ENCODE measurements at regions not wholly inside any gene's neighbourhood (a gene's known extent, or its start where the extent isn't known, plus 50 kb on each side); places are given as distances from the start of the nearest gene placed in this dataset.
"Not testable (repeated sequence)": the region's sequence is repeated elsewhere in the genome, so short reads cannot be mapped to it uniquely, and the experiment has no call there.

GRCh38 chr4:45062935-45063545 lies 336.7 kb upstream of the GNPDA2 start:
- DNase-seq: no peak

- DNase-seq: no peak
Observed at GRCh38 chr4:45043911-45044310, 317.6 kb upstream of the GNPDA2 start.

- DNase-seq: no peak
Observed at GRCh38 chr4:45036677-45037076, 310.3 kb upstream of the GNPDA2 start.

GRCh38 chr4:45033676-45034419 lies 307.5 kb upstream of the GNPDA2 start:
- no peak for DNase-seq

DNA sequence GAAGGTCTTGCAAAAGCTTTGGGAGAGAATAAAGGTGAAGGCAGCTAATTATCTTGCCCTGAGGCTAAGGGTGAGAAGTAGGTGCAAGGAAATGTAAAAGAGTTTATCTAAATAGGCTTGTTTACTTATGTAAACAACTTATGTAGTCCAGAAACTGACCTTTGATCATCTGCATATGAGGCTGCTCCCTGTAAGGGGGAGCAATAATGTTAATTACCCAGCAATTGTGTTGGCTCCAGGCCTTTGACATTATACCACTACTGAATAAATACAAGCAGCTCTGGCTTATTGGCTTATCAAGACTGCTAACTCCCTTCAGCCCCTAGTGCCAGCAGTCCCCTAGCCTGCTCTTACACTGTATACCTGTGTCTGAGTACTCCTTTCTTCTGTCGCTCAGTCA lies 303.7 kb upstream of the GNPDA2 start:
- no peak for DNase-seq

GRCh38 chr4:45007508-45007907 lies 281.2 kb upstream of the GNPDA2 start:
- no peak for DNase-seq

- no peak for DNase-seq
Observed at GRCh38 chr4:45006078-45006477, 279.7 kb upstream of the GNPDA2 start.

- no peak for DNase-seq
Observed at GRCh38 chr4:45004847-45005565, 278.6 kb upstream of the GNPDA2 start.

- no peak for DNase-seq
Observed at GRCh38 chr4:45004326-45004725, 278.0 kb upstream of the GNPDA2 start.

- no peak for DNase-seq
Observed at GRCh38 chr4:44996276-44996845, 270.0 kb upstream of the GNPDA2 start.

DNA sequence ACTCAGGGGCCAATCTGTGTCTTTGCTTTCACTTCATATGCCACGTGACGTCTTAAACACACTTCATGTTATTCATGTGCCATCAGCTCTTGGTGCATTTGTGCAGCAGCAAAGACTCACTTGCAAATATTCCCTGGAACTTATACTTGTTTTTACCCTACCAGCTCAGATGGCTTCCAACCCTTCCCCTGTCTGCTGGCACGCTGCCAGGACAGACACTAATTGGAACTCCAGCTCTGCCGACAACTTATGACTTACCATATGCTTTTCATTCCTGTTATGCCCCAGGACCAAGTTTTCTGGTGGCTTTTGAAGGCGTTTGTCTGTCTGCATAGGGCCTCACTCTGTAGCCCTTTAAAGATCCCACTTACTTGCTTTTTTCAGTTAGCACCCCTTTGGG lies 261.7 kb upstream of the GNPDA2 start:
- no peak for DNase-seq

GRCh38 chr4:44985938-44986337 lies 259.6 kb upstream of the GNPDA2 start:
- no peak for DNase-seq

- DNase-seq: no peak
Observed at GRCh38 chr4:44985152-44985551, 258.8 kb upstream of the GNPDA2 start.

- DNase-seq: no peak
Observed at GRCh38 chr4:44984083-44984482, 257.7 kb upstream of the GNPDA2 start.

- no peak for DNase-seq
Observed at GRCh38 chr4:44983083-44983482, 256.7 kb upstream of the GNPDA2 start.

DNA sequence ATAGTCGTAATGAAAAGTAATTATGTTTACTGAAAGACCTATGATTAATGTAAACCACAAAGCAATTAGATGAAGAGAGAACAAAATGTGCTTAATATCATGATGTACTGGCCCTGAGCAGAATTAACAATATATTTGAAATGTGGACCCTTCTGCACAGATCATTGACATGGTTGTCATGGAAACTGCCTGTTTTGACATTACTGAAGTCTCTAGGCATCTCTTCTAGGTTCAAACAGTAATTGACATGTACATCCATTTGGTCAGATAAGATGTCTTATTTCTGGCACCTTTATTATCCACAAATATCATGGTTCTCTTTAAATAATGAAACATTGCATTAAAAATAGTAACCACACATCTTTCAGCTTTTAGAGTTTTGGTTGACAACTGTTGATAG lies 251.7 kb upstream of the GNPDA2 start:
- DNase-seq: no peak

DNA sequence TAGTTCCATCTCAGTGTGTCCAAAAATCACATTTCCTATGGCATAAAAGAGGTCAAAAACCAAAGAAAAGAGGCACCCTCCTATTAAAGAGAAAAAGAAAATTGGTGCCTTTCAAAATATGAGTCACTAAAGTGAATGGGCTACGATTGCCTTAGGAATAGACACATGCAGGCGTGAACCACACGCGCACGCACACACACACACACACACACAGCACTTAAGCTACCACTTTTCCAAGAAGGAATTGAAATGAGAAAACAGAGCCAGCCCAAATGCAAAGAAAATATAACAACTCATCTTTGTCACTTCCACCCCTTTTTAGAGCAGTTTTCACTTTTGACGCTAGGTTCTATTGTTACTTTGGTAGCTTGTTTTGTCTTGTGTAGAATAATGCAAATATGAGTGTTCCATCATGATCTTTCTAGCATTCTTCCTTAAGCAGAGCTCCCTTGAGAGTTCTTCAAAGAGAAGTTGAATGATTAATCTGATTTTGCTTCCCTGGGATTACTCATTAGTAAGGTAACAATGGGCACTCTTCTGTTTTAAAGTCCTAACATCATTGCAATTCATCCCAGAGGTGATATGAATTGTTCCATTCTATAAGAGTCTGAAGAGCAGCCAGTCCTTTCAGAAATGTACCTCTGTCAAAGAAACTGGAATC lies 239.2 kb upstream of the GNPDA2 start:
- no peak for DNase-seq

DNA sequence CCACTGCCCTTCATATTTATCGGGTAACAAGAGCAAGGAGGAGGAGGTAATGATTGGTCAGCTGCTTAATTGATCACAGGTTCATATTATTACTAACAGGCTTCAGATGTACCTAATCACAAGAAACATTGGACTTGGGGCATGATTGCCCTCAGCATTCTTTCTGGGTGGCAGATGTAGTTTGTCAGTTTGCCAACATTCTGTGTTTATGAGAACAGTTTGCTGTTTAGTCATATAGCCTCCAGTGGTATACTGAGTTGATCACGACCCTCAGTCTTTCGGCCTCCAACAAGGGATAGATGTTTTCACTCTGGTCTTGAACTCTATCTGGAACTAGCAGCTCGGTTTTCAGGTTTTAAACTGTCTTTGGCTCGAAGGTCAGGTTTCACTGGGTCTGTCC lies 237.7 kb upstream of the GNPDA2 start:
- DNase-seq: not testable (repeated sequence)

- no peak for DNase-seq
Observed at GRCh38 chr4:44961001-44961755, 234.8 kb upstream of the GNPDA2 start.

DNA sequence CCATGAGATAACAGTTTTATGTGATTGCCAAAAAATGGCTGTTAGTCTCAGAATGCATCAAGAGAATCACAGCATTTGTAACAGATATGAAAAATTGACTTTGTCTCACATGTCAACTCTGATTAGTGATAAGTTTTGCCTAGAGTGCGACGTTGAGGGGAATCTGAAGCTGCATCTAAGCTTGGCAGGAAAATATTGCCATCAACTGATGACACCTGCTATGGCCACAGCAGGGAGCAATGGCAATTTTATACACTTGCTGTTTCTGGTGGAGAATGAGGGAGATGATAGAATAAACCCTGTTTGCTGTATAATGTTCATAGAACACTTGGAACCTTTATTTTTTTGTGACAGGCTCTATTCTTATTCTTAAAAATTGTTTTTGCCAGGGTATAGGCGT lies 205.4 kb upstream of the GNPDA2 start:
- no peak for DNase-seq

DNA sequence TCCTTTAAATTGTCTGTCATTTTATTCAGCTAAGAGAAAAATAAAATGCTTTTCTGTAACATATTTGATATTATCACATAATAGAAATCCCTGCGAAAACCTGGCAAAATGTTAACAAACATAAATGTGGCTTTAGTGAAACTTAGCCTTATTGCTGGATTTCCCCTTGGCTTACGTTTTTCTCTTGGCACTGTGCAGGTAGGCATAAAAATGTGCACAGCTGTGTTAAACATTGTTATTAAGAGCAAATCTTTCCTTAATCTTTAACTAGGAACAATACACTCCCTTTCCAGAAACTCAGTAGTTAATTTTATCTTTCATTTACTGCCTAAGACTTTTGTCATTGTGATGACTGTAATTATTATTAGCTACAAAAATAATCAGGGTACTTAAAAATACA lies 202.4 kb upstream of the GNPDA2 start:
- no peak for DNase-seq

Data from CD4-positive, alpha-beta T cell treated with Interleukin-6 for 4 hours (primary cell).